DMS153 (cell line): ENCODE measurements at regions not wholly inside any gene's neighbourhood (a gene's known extent, or its start where the extent isn't known, plus 50 kb on each side); places are given as distances from the start of the nearest gene placed in this dataset.
A peak's percentile ranks its signal among the peaks of the same experiment; 100 is the strongest.

Experiments used
- DNase-seq: peaks from one replicate; lab custom pipeline; 2025; lab: John Stamatoyannopoulos, UW

DNA sequence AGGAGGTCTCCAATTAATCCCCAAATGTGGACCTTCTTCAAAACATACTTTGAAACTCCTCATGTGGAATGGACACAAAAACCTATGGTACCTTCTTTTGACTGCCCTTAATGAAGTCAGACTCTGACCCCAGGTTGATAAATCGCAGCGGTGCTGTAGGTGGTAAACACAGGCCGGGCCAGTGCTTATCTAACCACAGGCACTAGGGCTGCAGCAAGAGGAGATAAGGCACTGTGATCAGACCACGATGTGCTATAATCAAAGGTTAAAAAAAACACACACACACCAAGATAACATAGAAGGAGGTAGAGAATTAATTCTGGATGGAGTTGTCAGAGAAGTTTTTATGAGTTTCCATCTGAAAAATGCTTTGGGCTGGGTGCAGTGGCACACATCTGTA lies 52.3 kb upstream of the SIPA1L2 start:
- DNase-seq, result no peak

- no peak for DNase-seq
Measured at GRCh38 chr1:232684371-232685105, 54.6 kb upstream of the SIPA1L2 start.

DNA sequence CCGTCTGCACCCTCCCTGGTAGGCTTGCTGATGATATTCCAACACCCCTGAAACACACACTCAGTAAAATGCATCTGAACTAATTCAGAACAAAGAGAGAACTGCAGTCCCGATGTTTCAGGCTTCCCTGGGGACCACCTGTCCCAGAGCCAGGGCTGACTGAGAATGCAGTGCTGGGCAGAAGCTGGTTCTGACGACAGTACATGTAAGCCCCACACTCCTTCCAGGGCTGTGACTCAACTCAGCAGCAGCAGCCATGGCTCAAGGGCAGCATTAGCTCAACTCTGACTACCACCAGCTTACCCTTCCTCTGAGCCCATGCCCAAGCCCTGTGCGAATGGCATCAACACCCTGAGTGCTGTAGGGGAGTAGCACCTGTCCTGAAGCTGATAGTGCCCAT lies 56.4 kb upstream of the SIPA1L2 start:
- DNase-seq, result no peak

GRCh38 chr1:232687304-232687703 lies 57.4 kb upstream of the SIPA1L2 start:
- no peak for DNase-seq

- DNase-seq, result no peak
Measured at GRCh38 chr1:232687728-232688127, 57.8 kb upstream of the SIPA1L2 start.

DNA sequence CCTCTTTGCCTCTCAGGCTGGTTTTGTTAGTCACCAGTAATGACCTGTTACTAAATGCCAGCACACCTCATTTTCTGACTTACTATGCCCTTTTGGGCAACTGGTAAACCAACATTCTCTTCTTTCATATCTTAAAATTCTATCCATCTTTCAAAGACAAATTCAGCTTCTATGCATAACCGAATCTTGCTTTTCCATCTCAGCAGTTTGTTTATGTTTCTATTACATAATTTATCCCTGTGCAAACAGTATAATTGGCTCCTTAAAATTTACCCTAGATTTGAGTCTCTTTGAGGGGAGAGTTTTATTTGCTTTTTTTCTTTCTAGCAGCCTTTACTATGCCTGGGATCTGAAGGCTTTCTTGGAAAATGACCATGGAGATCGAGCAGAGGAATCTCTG lies 58.5 kb upstream of the SIPA1L2 start:
- DNase-seq, result no peak

DNA sequence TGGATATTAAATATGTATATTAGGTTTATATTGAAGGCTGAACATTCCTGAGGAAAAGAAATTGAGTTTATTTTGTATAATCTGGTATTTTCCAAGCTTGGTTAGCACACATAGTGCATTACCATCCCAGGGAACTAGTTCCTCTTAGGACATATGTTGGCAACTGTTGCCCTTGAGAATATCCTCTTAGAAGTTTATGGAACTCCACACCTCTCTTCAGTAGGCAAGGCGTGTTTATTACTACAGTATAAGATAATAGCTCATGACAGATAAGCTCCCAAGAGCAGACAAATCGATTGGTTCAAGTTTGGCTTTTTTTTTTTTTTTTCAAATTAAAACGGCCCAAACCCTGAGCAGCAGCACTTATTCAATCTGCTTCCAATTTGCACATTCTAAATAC lies 59.8 kb upstream of the SIPA1L2 start:
- DNase-seq, result no peak

- no peak for DNase-seq
Measured at GRCh38 chr1:232690285-232690935, 60.5 kb upstream of the SIPA1L2 start.

DNA sequence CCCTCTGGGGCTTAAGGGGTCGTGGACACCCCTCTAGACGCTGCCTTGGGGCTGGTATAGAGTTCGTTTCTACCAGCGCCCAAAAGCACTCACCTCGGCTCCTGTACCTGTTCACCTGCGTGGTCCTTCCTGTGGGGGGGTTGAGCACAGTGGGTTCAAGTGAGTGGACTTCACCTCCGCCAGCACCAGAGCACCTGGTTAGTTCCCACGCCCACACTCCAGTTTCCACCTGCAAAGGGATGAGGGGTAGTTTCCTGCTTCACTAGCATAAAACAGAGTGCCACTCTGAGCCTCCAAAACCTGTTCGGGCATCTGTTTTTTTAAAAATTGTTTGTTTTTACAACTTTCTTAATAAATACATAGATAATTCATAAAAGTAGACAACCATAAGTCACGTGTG lies 64.5 kb upstream of the SIPA1L2 start:
- no peak for DNase-seq

- DNase-seq, result no peak
Measured at GRCh38 chr1:232695621-232696385, 65.9 kb upstream of the SIPA1L2 start.

DNA sequence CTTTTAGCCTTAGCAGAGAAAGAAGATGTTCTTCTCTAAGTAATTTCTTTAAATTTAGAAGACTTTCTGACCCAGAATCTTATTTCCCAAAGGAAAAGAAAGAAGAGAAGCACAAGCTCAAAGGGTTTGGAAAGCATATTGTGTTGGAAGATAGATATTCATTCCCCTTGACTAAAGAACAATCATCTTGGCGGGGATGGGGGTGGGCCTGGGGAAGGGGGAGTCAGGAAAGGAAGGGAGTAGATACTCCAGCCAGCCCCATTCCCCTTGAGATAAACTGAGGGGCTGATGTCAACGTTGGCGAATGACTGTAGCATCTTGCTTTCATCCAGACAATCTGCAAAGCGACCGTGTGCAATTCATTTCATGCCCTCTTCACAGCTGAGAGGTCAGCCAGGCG lies 66.5 kb upstream of the SIPA1L2 start:
- DNase-seq, result no peak

DNA sequence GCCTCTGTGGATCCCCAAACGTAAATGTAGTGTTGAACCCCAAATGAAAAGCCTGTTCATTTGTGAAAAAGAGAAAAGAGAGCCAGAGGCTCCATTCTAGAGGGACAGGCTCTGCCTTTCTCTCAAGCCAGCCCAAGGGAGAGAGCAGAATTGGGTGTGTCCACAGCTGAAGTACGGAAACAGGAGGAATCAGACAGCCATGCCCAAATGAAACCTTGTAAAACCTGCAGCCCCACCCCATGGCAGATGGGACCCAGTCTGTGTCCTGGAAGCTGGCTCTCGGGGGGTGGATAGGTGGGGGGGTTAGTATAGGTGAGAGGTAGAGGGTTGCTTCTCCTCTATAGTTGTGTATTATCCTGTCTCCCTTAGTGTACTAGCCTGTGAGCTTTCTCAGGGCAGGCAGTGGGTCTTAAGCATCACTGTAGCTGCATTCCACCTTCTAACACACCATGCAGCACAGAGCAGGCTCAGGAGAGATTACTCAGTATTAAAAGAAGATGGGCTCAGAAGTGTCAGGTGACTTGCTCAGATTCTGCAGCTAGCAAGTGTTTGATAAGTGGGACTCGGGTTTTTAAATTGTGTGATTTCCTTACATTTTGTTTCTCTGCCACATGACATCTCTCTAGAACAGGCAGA lies 67.4 kb upstream of the SIPA1L2 start:
- no peak for DNase-seq

GRCh38 chr1:232699814-232700213 lies 69.9 kb upstream of the SIPA1L2 start:
- no peak for DNase-seq

DNA sequence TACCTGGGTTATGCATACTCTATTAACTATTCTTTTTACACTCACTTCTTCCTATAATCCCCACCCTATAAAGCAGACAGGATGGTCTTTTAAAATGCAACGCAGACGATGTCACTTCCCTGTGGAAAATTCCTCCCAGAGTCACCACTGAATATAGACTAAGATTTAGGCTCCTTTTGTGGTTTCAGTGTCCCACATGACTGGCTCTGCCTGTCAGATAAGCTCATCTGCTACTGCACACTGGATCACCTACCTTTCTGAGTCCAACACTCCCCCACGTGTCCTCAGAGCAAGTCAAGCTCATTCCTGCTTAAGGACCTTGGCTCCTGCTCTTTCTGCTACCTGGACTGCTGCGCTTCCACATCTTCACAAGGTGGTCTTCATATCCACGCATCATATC lies 73.0 kb upstream of the SIPA1L2 start:
- no peak for DNase-seq

GRCh38 chr1:232704256-232704655 lies 74.3 kb upstream of the SIPA1L2 start:
- DNase-seq, result no peak

DNA sequence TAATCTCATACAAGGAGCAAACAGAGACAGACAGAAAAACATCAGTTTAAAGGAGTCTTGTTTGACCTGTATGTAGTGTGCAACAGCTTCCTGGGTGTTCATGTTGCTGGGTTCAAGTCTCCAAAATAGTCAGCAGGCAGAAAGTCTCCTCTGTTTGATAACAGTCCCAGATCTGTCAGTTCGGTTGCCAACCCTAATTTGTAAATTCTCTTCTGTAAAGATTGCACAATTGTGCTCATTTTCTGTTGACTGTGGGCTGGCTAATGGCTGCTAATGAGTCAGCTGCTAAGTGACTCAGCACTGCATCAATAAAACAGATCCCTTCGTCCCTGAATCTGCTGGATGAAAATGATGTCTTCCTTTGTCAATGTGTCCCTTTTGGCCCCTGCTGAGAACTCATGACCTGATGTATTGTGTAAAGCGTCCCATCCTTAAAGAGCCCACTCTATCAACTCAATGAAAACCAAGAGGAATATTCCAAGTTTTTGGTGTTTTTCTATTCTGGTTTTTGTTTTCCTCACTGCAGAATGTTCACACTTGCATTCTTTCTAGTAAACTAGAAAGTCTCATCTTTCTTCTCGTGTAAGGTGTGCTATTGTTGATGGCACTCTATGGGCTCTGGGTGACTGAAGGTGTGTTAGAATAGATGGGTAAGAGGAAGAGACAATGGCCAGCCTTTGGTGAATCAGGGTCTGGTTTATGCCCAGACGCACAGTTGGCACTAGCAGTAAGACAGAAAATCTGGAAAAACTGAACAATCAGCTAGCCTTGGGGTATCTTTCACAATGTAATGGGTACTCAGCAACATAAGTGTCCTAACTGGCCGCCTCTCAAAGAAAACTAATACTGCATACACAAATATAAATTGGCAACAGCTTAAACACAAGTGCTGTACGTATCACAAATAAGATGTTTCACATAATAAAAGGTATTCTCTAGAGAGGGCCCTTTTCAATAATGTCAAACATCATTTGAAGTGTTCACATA lies 75.1 kb upstream of the SIPA1L2 start:
- DNase-seq, result peak; percentile 50

GRCh38 chr1:232705815-232706575 lies 76.1 kb upstream of the SIPA1L2 start:
- DNase-seq, result no peak

DNA sequence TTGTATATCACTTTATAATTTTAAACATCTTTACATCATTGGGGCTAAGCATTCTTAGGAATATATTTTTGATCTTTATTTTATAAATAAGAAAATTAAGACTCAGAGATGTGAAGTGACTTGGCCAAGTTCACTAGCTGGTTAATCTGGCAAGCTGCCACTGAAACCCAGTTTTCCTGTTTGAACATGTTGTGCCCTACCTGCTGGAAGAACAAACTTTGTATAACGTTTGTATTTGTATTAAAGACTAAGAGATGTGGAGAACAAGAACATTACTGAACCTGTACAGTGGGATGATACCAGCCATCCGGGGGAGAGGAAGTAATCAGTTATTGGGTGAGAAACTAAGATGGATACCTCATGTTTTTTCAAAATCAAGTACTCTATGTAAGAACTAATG lies 77.2 kb upstream of the SIPA1L2 start:
- DNase-seq, result no peak

- DNase-seq, result no peak
Measured at GRCh38 chr1:232709386-232709785, 79.5 kb upstream of the SIPA1L2 start.

DNA sequence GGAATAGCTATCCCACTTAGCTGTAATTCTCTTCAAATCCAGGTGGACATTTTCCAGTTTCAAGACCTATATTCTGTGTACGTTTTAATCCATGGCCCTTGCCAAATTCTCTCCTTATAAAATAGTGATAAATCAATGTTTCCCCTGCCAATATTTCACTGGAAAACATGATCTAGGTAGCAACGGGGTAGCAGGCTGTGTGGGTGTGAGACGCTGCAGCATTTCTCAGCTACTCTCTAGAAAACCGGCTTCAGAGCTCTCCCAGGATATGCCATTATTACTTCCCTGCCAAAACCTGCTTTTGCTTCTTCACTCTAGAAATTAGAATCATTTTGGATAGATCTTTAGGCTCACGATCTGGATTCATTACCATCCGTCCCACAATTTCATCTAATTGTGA lies 82.1 kb upstream of the SIPA1L2 start:
- no peak for DNase-seq

DNA sequence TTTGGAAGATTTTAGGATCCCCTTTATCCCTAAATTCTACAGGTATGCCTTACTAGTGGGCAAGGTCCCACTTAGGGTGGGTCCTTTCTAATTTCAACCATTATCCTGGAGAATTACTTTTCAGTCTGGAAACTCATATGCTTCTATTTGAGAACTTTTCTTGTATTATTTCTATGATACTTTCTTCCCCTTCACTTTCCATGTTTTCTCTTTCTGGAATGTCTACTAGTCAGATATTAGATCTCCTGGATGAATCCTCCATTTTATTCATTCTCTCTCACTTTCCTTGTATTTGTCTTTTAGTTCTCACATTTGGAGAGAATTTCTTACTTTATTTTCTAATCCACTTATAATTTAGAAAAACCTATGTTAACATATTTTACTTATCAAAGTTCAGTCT lies 83.9 kb upstream of the SIPA1L2 start:
- no peak for DNase-seq
